ENCODE measurements at regions not wholly inside any gene's neighbourhood (a gene's known extent, or its start where the extent isn't known, plus 50 kb on each side); places are given as distances from the start of the nearest gene placed in this dataset.
A peak's percentile ranks its signal among the peaks of the same experiment; 100 is the strongest.
"Not testable (repeated sequence)": the region's sequence is repeated elsewhere in the genome, so short reads cannot be mapped to it uniquely, and the experiment has no call there.

GRCh38 chr7:81468526-81468925 lies 301.3 kb downstream of the HGF start:
- TF ChIP-seq L3MBTL2 (conservative IDR thresholded peaks at IDR 0.05) (no peak), ELF4 (IDR thresholded peaks at IDR 0.05) (no peak), HDGF (IDR thresholded peaks at IDR 0.05; ENCODE audit: borderline replicate concordance) (no peak), TARDBP (IDR thresholded peaks at IDR 0.05) (no peak), BHLHE40 (IDR thresholded peaks at IDR 0.05; ENCODE audit: borderline replicate concordance) (no peak), ARNT (IDR thresholded peaks at IDR 0.05) (no peak), FOXM1 (IDR thresholded peaks at IDR 0.05; ENCODE audit: borderline replicate concordance) (no peak)
- no peak for DNase-seq (ENCODE audit: extremely low spot score)
- POLR2A ChIA-PET = no interaction called here
- CTCF ChIA-PET = interaction anchor here (0.6 to 1.3 kb wide), 2 partner anchors 11 to 635 kb away, joined by 3 to 6 read pairs; no protein-coding TSS in a partner anchor

- TF ChIP-seq TARDBP (IDR thresholded peaks at IDR 0.05) = no peak
- TF ChIP-seq SP1 (IDR thresholded peaks at IDR 0.05) = no peak
- ChIA-PET POLR2A (no interaction called here), CTCF (interaction anchor here (0.5 to 1.3 kb wide), 2 partner anchors 10 to 878 kb away, joined by 3 to 6 read pairs; no protein-coding TSS in a partner anchor)
- DNase-seq (ENCODE audit: extremely low spot score) = no peak
Observed at GRCh38 chr7:81467964-81468363, 301.9 kb downstream of the HGF start.

GRCh38 chr7:81462672-81463071 lies 307.2 kb downstream of the HGF start:
- ChIA-PET CTCF (no interaction called here), POLR2A (no interaction called here)
- no peak for TF ChIP-seq HDGF (IDR thresholded peaks at IDR 0.05; ENCODE audit: borderline replicate concordance)
- no peak for TF ChIP-seq LEF1 (IDR thresholded peaks at IDR 0.05; ENCODE audit: borderline replicate concordance)
- TF ChIP-seq FOXK2 (IDR thresholded peaks at IDR 0.05) = no peak
- no peak for TF ChIP-seq SP1 (IDR thresholded peaks at IDR 0.05)
- TF ChIP-seq CTBP1 (IDR thresholded peaks at IDR 0.05; ENCODE audit: borderline replicate concordance) = no peak
- no peak for TF ChIP-seq FOXA1 (IDR thresholded peaks at IDR 0.05)
- TF ChIP-seq ARNT (IDR thresholded peaks at IDR 0.05) = no peak
- no peak for TF ChIP-seq SUZ12 (IDR thresholded peaks at IDR 0.05)
- no peak for TF ChIP-seq L3MBTL2 (conservative IDR thresholded peaks at IDR 0.05)
- no peak for TF ChIP-seq BHLHE40 (IDR thresholded peaks at IDR 0.05; ENCODE audit: borderline replicate concordance)
- no peak for TF ChIP-seq ELF4 (IDR thresholded peaks at IDR 0.05)
- no peak for TF ChIP-seq PKNOX1 (IDR thresholded peaks at IDR 0.05)
- TF ChIP-seq FOXM1 (IDR thresholded peaks at IDR 0.05; ENCODE audit: borderline replicate concordance) = no peak
- no peak for TF ChIP-seq TARDBP (IDR thresholded peaks at IDR 0.05)
- no peak for TF ChIP-seq ZNF384 (IDR thresholded peaks at IDR 0.05)
- no peak for TF ChIP-seq NFRKB (IDR thresholded peaks at IDR 0.05)
- DNase-seq (ENCODE audit: extremely low spot score) = no peak

DNA sequence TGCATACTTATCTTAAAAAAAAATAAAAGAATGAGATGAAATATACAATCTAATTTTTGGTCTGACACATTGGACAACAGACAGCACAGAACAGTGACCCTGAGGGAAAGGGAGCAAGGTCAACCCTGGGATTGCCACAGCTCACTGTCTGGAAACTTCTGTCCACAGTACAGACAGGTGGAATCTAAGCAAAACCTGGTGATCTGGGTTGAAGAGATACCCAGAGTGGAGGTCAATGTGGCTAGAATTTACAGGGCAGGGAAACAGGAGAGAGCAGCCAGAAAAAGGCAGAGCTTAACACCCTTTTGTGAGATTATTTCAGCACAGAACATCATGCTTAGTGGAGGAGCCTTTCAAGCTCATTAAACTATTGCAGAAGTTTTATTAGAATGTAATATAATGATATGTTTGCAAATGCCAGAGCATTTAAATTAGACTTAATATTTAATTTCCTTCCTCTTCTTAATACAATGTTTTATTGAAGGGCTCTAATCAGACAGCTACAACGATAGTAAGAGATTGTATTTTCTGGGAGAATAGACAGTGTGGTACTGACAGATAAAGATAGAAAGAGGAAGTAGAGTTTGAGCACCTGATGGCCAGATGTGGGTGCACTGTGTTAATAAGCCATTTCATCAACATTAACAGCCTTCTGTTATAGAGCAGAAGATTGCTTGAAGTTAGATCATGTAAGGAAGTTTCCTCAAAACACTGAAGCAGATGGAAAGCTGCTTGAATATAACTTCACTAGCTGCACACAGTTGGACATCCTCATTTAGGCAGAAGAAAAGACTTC lies 309.4 kb downstream of the HGF start:
- TF ChIP-seq FOXM1 (IDR thresholded peaks at IDR 0.05; ENCODE audit: borderline replicate concordance) (no peak), BHLHE40 (IDR thresholded peaks at IDR 0.05; ENCODE audit: borderline replicate concordance) (no peak), SP1 (IDR thresholded peaks at IDR 0.05) (no peak), NFRKB (IDR thresholded peaks at IDR 0.05) (no peak), LEF1 (IDR thresholded peaks at IDR 0.05; ENCODE audit: borderline replicate concordance) (no peak), PKNOX1 (IDR thresholded peaks at IDR 0.05) (no peak), ELF4 (IDR thresholded peaks at IDR 0.05) (no peak), CTBP1 (IDR thresholded peaks at IDR 0.05; ENCODE audit: borderline replicate concordance) (no peak), FOXA1 (IDR thresholded peaks at IDR 0.05) (no peak)
- no peak for DNase-seq (ENCODE audit: extremely low spot score)
- CTCF ChIA-PET = interaction anchor here (0.6 to 1.2 kb wide), 2 partner anchors 10 to 561 kb away, joined by 4 read pairs; no protein-coding TSS in a partner anchor
- POLR2A ChIA-PET = no interaction called here

GRCh38 chr7:81459485-81459884 lies 310.4 kb downstream of the HGF start:
- CTCF ChIA-PET = no interaction called here
- POLR2A ChIA-PET = no interaction called here
- no peak for DNase-seq (ENCODE audit: extremely low spot score)
- TF ChIP-seq ZNF384 (IDR thresholded peaks at IDR 0.05) (no peak), NFRKB (IDR thresholded peaks at IDR 0.05) (no peak), ARNT (IDR thresholded peaks at IDR 0.05) (no peak), FOXA1 (IDR thresholded peaks at IDR 0.05) (no peak), BHLHE40 (IDR thresholded peaks at IDR 0.05; ENCODE audit: borderline replicate concordance) (no peak), FOXK2 (IDR thresholded peaks at IDR 0.05) (no peak), CTBP1 (IDR thresholded peaks at IDR 0.05; ENCODE audit: borderline replicate concordance) (no peak), LEF1 (IDR thresholded peaks at IDR 0.05; ENCODE audit: borderline replicate concordance) (no peak), SP1 (IDR thresholded peaks at IDR 0.05) (no peak), ELF4 (IDR thresholded peaks at IDR 0.05) (no peak), HDGF (IDR thresholded peaks at IDR 0.05; ENCODE audit: borderline replicate concordance) (no peak), TARDBP (IDR thresholded peaks at IDR 0.05) (no peak), FOXM1 (IDR thresholded peaks at IDR 0.05; ENCODE audit: borderline replicate concordance) (no peak), SUZ12 (IDR thresholded peaks at IDR 0.05) (no peak), L3MBTL2 (conservative IDR thresholded peaks at IDR 0.05) (no peak), PKNOX1 (IDR thresholded peaks at IDR 0.05) (no peak)

DNA sequence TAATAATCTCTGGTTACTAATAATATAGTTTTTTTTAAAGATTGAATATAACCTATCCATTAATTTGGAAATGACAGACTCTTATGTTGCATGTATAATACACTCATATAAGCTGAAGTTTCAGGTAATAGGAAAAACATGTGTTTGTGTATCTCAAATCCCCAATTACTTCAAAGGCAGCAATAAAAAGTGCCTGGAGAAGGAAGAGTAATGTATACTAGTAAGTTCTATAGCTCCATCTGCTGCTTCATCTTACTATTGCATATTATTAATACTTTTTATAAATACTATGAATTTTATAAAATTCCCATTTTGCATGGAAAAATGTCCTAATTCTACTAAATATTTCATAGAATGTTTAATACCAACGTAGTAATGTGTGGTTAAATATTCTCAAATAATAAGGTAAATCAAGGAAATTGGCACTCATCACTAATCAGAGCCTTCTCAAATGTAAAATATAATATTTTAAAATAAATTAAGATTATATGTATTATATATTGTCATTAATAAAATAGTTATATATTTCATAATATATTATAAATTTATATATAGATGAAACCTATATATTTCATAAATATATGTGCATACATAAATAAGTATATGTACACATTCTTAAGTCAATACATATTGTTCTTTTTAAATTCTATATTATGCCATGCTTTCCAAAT lies 311.9 kb downstream of the HGF start:
- TF ChIP-seq BHLHE40 (IDR thresholded peaks at IDR 0.05; ENCODE audit: borderline replicate concordance) (no peak), PKNOX1 (IDR thresholded peaks at IDR 0.05) (0 out of 2 replicates have a peak, but pooled peaks have one; percentile 15)
- ChIA-PET CTCF (interaction anchor here (0.8 to 1.6 kb wide), 4 partner anchors 11 to 759 kb away, joined by 3 to 6 read pairs (median 4); no protein-coding TSS in a partner anchor), POLR2A (no interaction called here)
- DNase-seq (ENCODE audit: extremely low spot score) = peak; percentile 30

GRCh38 chr7:81453770-81454169 lies 316.1 kb downstream of the HGF start:
- CTCF ChIA-PET; POLR2A ChIA-PET; DNase-seq (ENCODE audit: extremely low spot score): not testable (repeated sequence)

All from HEK293T (cell line).